ENCODE measurements at regions not wholly inside any gene's neighbourhood (a gene's known extent, or its start where the extent isn't known, plus 50 kb on each side); places are given as distances from the start of the nearest gene placed in this dataset.

DNA sequence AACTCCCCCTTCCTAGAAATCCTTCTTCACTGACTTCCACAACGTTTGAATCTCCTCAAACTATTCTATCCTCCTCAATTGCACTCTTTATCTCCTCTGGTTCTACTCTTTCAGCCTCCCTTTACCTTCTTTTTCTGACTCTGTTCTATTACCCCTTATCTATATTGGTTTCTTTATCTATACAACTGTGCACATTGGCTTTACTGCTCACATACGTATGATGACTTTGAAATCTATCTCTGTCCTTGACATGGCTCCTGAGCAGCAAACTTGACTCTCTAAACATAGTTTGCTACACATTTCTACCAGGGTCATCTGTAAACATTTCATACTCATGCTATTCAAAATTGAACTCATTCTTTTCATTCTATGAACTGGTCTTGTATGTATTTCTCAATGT, 601.0 kb upstream of the LINC00305 start:
- TF ChIP-seq, protein P1, sequence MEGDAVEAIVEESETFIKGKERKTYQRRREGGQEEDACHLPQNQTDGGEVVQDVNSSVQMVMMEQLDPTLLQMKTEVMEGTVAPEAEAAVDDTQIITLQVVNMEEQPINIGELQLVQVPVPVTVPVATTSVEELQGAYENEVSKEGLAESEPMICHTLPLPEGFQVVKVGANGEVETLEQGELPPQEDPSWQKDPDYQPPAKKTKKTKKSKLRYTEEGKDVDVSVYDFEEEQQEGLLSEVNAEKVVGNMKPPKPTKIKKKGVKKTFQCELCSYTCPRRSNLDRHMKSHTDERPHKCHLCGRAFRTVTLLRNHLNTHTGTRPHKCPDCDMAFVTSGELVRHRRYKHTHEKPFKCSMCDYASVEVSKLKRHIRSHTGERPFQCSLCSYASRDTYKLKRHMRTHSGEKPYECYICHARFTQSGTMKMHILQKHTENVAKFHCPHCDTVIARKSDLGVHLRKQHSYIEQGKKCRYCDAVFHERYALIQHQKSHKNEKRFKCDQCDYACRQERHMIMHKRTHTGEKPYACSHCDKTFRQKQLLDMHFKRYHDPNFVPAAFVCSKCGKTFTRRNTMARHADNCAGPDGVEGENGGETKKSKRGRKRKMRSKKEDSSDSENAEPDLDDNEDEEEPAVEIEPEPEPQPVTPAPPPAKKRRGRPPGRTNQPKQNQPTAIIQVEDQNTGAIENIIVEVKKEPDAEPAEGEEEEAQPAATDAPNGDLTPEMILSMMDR (conservative IDR thresholded peaks at IDR 0.05), result no peak
- no peak for TF ChIP-seq EZH2 (IDR thresholded peaks at IDR 0.05; ENCODE audit: low read depth)

Data from PC-9 (cell line).